Breast epithelium (tissue), 4 donors: ENCODE measurements at regions not wholly inside any gene's neighbourhood (a gene's known extent, or its start where the extent isn't known, plus 50 kb on each side); places are given as distances from the start of the nearest gene placed in this dataset.
"Not testable (repeated sequence)": the region's sequence is repeated elsewhere in the genome, so short reads cannot be mapped to it uniquely, and the experiment has no call there.

ENCODE experiments used
- DNase-seq, 2 donors: peaks; one replicate each; pipeline ENCODE4 v3.0.0-alpha.2; 2019; ENCODE audit warnings: low spot score in 2 of 2
- H3K27ac ChIP-seq, 2 donors: fragments of 200-600 bp; sonication (generic) in 1 of 2; one replicate each; pipeline ENCODE4 v1.5.1; 2016 to 2019; ENCODE audit warnings: mild to moderate bottlenecking in 1 of 2
- H3K27me3 ChIP-seq, 2 donors: fragments of 200-600 bp; sonication (generic) in 1 of 2; one replicate each; pipeline versions ENCODE4 v1.5.1 to v1.6.0; 2017 to 2019; ENCODE audit warnings: control low read depth in 1 of 2, mild to moderate bottlenecking in 1 of 2
- H3K36me3 ChIP-seq: fragments of 200-600 bp; one replicate; pipeline ENCODE4 v1.5.1; 2019
- H3K4me1 ChIP-seq, 2 donors: fragments of 200-600 bp; sonication (generic); one replicate each; pipeline ENCODE4 v1.5.1; 2016 to 2019; ENCODE audit warnings: control low read depth in 1 of 2
- H3K4me3 ChIP-seq, 3 donors: fragments of 200-600 bp; sonication (generic); 1 replicate in 2 of 3; 2 replicates in 1 of 3; pipeline ENCODE4 v1.5.1; 2016 to 2019; ENCODE audit warnings: mild to moderate bottlenecking in 3 of 3, moderate library complexity in 2 of 3
- H3K9me3 ChIP-seq, 2 donors: fragments of 200-600 bp; sonication (generic) in 1 of 2; one replicate each; pipeline ENCODE4 v1.5.1; 2016 to 2019; ENCODE audit warnings: control low read depth in 1 of 2
- CTCF ChIP-seq, 3 donors: fragments of 450-650 bp; IDR thresholded peaks; one replicate each; pipeline ENCODE4 v1.5.1; 2016 to 2017; ENCODE audit warnings: antibody characterized with exemption in 3 of 3, mild to moderate bottlenecking in 3 of 3, moderate library complexity in 3 of 3
- POLR2A ChIP-seq: fragments of 450-650 bp; IDR thresholded peaks from one replicate; pipeline ENCODE4 v1.6.1; 2016; ENCODE audit warnings: antibody characterized with exemption, mild to moderate bottlenecking, moderate library complexity
- POLR2AphosphoS5 ChIP-seq, 3 donors: sonication (generic); formaldehyde crosslinking; IDR thresholded peaks; one replicate each; pipeline ENCODE4 v1.6.1; 2017; ENCODE audit warnings: antibody characterized with exemption in 3 of 3
- intact Hi-C: fragments of 100-400 bp; cut with DNase I; formaldehyde crosslinking; loops from one replicate; pipeline ENCODE4 v1.15.1; 2023; ENCODE audit warnings: low total_unique reads

GRCh38 chr5:60444661-60445360 lies 255.2 kb downstream of the DEPDC1B start:
- H3K9me3 ChIP-seq: no peaks in the 10 kb centered on the region
- H3K27ac ChIP-seq: no peak overlapping the region
- no peaks in the 10 kb centered on the region for H3K27me3 ChIP-seq
- H3K36me3 ChIP-seq: no peaks in the 10 kb centered on the region
- DNase-seq: no peak
- no peaks in the 10 kb centered on the region for H3K4me1 ChIP-seq
- intact Hi-C loops: no loop called here
- H3K4me3 ChIP-seq: no peak overlapping the region
- TF ChIP-seq POLR2A (no peak), CTCF (IDR thresholded peaks at IDR 0.05) (no peak), POLR2AphosphoS5 (IDR thresholded peaks at IDR 0.05) (no peak)

GRCh38 chr5:60439552-60439951 lies 260.4 kb downstream of the DEPDC1B start:
- intact Hi-C loops: no loop called here
- H3K4me1 ChIP-seq: no peaks in the 10 kb centered on the region
- H3K4me3 ChIP-seq: no peak overlapping the region
- no peak for TF ChIP-seq POLR2AphosphoS5 (IDR thresholded peaks at IDR 0.05)
- no peak for TF ChIP-seq POLR2A
- no peak for TF ChIP-seq CTCF (IDR thresholded peaks at IDR 0.05)
- no peaks in the 10 kb centered on the region for H3K9me3 ChIP-seq
- H3K27me3 ChIP-seq: no peaks in the 10 kb centered on the region
- no peaks in the 10 kb centered on the region for H3K36me3 ChIP-seq
- H3K27ac ChIP-seq: no peak overlapping the region
- no peak for DNase-seq

- intact Hi-C loops: no loop called here
- no peaks in the 10 kb centered on the region for H3K27me3 ChIP-seq
- no peak overlapping the region for H3K27ac ChIP-seq
- no peaks in the 10 kb centered on the region for H3K9me3 ChIP-seq
- DNase-seq: no peak
- no peaks in the 10 kb centered on the region for H3K4me1 ChIP-seq
- no peak for TF ChIP-seq CTCF (IDR thresholded peaks at IDR 0.05)
- no peak for TF ChIP-seq POLR2A
- TF ChIP-seq POLR2AphosphoS5 (IDR thresholded peaks at IDR 0.05): no peak
- H3K4me3 ChIP-seq: no peak overlapping the region
- H3K36me3 ChIP-seq: no peaks in the 10 kb centered on the region
These were observed 262.7 kb downstream of the DEPDC1B start for GRCh38 chr5:60437308-60437707.

- Histone ChIP-seq H3K27ac (no peak overlapping the region), H3K36me3 (no peaks in the 10 kb centered on the region), H3K9me3 (no peaks in the 10 kb centered on the region), H3K4me1 (no peaks in the 10 kb centered on the region), H3K4me3 (no peak overlapping the region), H3K27me3 (no peaks in the 10 kb centered on the region)
- no peak for DNase-seq
- TF ChIP-seq CTCF (IDR thresholded peaks at IDR 0.05): no peak
- TF ChIP-seq POLR2AphosphoS5 (IDR thresholded peaks at IDR 0.05): no peak
- no peak for TF ChIP-seq POLR2A
- intact Hi-C loops: no loop called here
These were observed 263.4 kb downstream of the DEPDC1B start for GRCh38 chr5:60436518-60436917.

GRCh38 chr5:60435808-60436207 lies 264.2 kb downstream of the DEPDC1B start:
- H3K27me3 ChIP-seq: no peaks in the 10 kb centered on the region
- no peaks in the 10 kb centered on the region for H3K9me3 ChIP-seq
- DNase-seq: no peak
- H3K4me3 ChIP-seq: no peak overlapping the region
- intact Hi-C loops: no loop called here
- TF ChIP-seq POLR2A (no peak), POLR2AphosphoS5 (IDR thresholded peaks at IDR 0.05) (no peak), CTCF (IDR thresholded peaks at IDR 0.05) (no peak)
- H3K27ac ChIP-seq: no peak overlapping the region
- H3K36me3 ChIP-seq: no peaks in the 10 kb centered on the region
- no peaks in the 10 kb centered on the region for H3K4me1 ChIP-seq

- H3K9me3 ChIP-seq, H3K4me1 ChIP-seq, H3K27ac ChIP-seq, H3K4me3 ChIP-seq, intact Hi-C loops, DNase-seq, H3K27me3 ChIP-seq, H3K36me3 ChIP-seq: not testable (repeated sequence)
These were observed 273.8 kb downstream of the DEPDC1B start for GRCh38 chr5:60426189-60426588.

- DNase-seq, H3K27ac ChIP-seq, H3K4me3 ChIP-seq, H3K27me3 ChIP-seq, H3K4me1 ChIP-seq, intact Hi-C loops, H3K36me3 ChIP-seq: not testable (repeated sequence)
- peaks cover 0 to 22% of the 10 kb centered on the region in 2 donors for H3K9me3 ChIP-seq
These were observed 279.2 kb downstream of the DEPDC1B start for GRCh38 chr5:60420773-60421172.
